GM23338 (cell line): ENCODE measurements at regions not wholly inside any gene's neighbourhood (a gene's known extent, or its start where the extent isn't known, plus 50 kb on each side); places are given as distances from the start of the nearest gene placed in this dataset.

ENCODE experiments used
- ATAC-seq: fragments of 200-7000 bp; cut with Tn5 transposase; 3 replicates; pipeline ENCODE4 v1.9.1; 2020
- DNase-seq: peaks from one replicate; pipeline ENCODE4 v3.0.0-alpha.2; 2015; ENCODE audit warnings: low spot score
- H2AFZ ChIP-seq: fragments of 200-600 bp; sonication (generic); 2 replicates; pipeline ENCODE4 v1.8.0; 2016; ENCODE audit warnings: antibody characterized with exemption, mild to moderate bottlenecking, moderate library complexity
- H3F3A ChIP-seq: fragments of 200-600 bp; sonication (generic); replicated peaks from 2 replicates; pipeline ENCODE4 v1.8.0; 2017; ENCODE audit warnings: antibody characterized with exemption, mixed run types, low read depth
- H3K27ac ChIP-seq: fragments of 200-600 bp; sonication (generic); 2 replicates; pipeline ENCODE4 v1.6.1; 2016; ENCODE audit warnings: low read depth
- H3K27me3 ChIP-seq: fragments of 200-600 bp; sonication (generic); 2 replicates; pipeline ENCODE4 v1.8.0; 2016; ENCODE audit warnings: mild to moderate bottlenecking, mixed run types, moderate library complexity; ENCODE audit not compliant: insufficient read depth
- H3K36me3 ChIP-seq: fragments of 200-600 bp; sonication (generic); 2 replicates; pipeline ENCODE4 v1.8.0; 2016; ENCODE audit warnings: mild to moderate bottlenecking; ENCODE audit not compliant: insufficient read depth
- H3K4me1 ChIP-seq: fragments of 200-600 bp; sonication (generic); 2 replicates; pipeline ENCODE4 v1.8.0; 2016; ENCODE audit warnings: mild to moderate bottlenecking, moderate library complexity; ENCODE audit not compliant: insufficient read depth
- H3K4me2 ChIP-seq: fragments of 200-600 bp; sonication (generic); 2 replicates; pipeline ENCODE4 v1.7.1; 2017; ENCODE audit warnings: mixed run types
- H3K4me3 ChIP-seq: fragments of 200-600 bp; sonication (generic); 2 replicates; pipeline ENCODE4 v1.6.1; 2016; ENCODE audit warnings: mixed run types
- H3K79me2 ChIP-seq: fragments of 200-600 bp; sonication (generic); replicated peaks from 2 replicates; pipeline ENCODE4 v1.8.0; 2017; ENCODE audit warnings: mild to moderate bottlenecking; ENCODE audit not compliant: insufficient read depth
- H3K9me2 ChIP-seq: fragments of 200-600 bp; sonication (generic); 2 replicates; pipeline ENCODE4 v1.8.0; 2017; ENCODE audit not compliant: insufficient read depth
- H4K20me1 ChIP-seq: fragments of 200-600 bp; sonication (generic); replicated peaks from 2 replicates; pipeline ENCODE4 v1.8.0; 2017; ENCODE audit warnings: mild to moderate bottlenecking; ENCODE audit not compliant: insufficient read depth
- H3K27ac Mint-ChIP-seq: 2 replicates; pipeline ENCODE4 v1.8.0; 2020; ENCODE audit warnings: inconsistent platforms, mild to moderate bottlenecking, moderate library complexity, mixed read lengths
- H3K27me3 Mint-ChIP-seq: 3 replicates; pipeline ENCODE4 v1.8.0; 2022; ENCODE audit warnings: low read depth, mild to moderate bottlenecking, moderate library complexity, mixed read lengths, inconsistent platforms; ENCODE audit not compliant: insufficient read depth, poor library complexity
- H3K36me3 Mint-ChIP-seq: 3 replicates; pipeline ENCODE4 v1.8.0; 2021; ENCODE audit warnings: low read depth, mild to moderate bottlenecking, inconsistent platforms, moderate library complexity, mixed read lengths
- H3K4me1 Mint-ChIP-seq: 3 replicates; pipeline ENCODE4 v1.8.0; 2020; ENCODE audit warnings: mild to moderate bottlenecking, inconsistent platforms, mixed read lengths
- H3K4me3 Mint-ChIP-seq: 3 replicates; pipeline ENCODE4 v1.8.0; 2021; ENCODE audit warnings: moderate library complexity, mild to moderate bottlenecking, inconsistent platforms, mixed read lengths
- H3K9me3 Mint-ChIP-seq: 3 replicates; pipeline ENCODE4 v1.8.0; 2020; ENCODE audit warnings: moderate library complexity, mild to moderate bottlenecking, inconsistent platforms, mixed read lengths
- CREB1 ChIP-seq: fragments of 250-450 bp; sonication (Bioruptor Pico); IDR thresholded peaks from 2 replicates; pipeline ENCODE4 v1.5.0; 2020; ENCODE audit warnings: low read depth, mild to moderate bottlenecking, moderate library complexity
- EZH2 ChIP-seq: fragments of 200-600 bp; sonication (generic); IDR thresholded peaks from one replicate; pipeline ENCODE4 v1.8.0; 2017; ENCODE audit warnings: antibody characterized with exemption, mild to moderate bottlenecking, low read depth; ENCODE audit not compliant: unreplicated experiment
- JUNB ChIP-seq: IDR thresholded peaks from one replicate; pipeline ENCODE4 v1.6.1; 2016; ENCODE audit warnings: antibody characterized with exemption; ENCODE audit not compliant: unreplicated experiment
- NANOG ChIP-seq: IDR thresholded peaks from 2 replicates; pipeline ENCODE4 v1.6.1; 2016; ENCODE audit warnings: antibody characterized with exemption, borderline replicate concordance
- ZNF114 ChIP-seq: fragments of 250-450 bp; sonication (Bioruptor Pico); IDR thresholded peaks from 2 replicates; pipeline ENCODE4 v1.5.0; 2020; ENCODE audit warnings: mild to moderate bottlenecking, moderate library complexity
- ZNF331 ChIP-seq: fragments of 250-450 bp; sonication (Bioruptor Pico); IDR thresholded peaks from 2 replicates; pipeline ENCODE4 v1.5.0; 2020; ENCODE audit warnings: low read depth, mild to moderate bottlenecking, moderate library complexity
- TF ChIP-seq, protein P1 (sequence below), 2 experiments: fragments of 200-600 bp in 1 of 2; sonication (generic) in 1 of 2; conservative IDR thresholded peaks; 2 replicates each; pipeline versions ENCODE4 v1.5.1 to v1.6.1; 2016 to 2017; ENCODE audit warnings: antibody characterized with exemption in 2 of 2, low read depth in 2 of 2, mild to moderate bottlenecking in 2 of 2, moderate library complexity in 1 of 2
- TF ChIP-seq, protein P2 (sequence below): IDR thresholded peaks from one replicate; pipeline ENCODE4 v1.6.1; 2018; ENCODE audit warnings: antibody characterized with exemption; ENCODE audit not compliant: unreplicated experiment

DNA sequence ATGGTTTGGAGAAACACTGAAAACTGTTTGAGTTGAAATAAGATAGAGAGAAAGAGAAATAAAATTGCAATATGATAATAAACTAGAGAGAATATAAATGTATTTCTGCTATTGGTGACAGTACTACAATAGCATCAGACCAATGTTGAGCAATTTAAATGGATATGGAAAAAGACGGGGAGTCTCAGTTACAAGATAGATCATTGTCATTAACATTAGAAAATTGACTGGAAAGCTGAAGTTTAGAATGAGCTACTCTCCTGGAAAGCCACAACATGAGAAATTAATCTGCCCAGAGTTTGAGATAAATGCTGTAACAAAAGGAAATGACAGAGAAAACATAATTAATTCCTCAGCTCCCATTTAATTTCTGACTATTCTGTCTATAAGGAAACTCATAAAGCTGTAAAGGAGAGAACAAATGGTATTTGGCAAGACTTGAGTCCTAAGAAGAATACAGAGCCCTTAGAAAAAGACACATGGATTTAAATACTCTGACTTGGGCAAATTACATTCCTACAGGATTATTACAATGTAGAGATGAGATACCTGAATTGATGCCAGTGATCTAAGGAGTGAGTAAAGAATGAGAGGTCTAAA is 624.5 kb upstream of the CHD1 start (continued):
- TF ChIP-seq NANOG (no peak), ZNF114 (CRISPR knock-in tag) (no peak), JUNB (no peak), ZNF331 (CRISPR knock-in tag) (no peak), EZH2 (no peak)
- TF ChIP-seq, protein P1, sequence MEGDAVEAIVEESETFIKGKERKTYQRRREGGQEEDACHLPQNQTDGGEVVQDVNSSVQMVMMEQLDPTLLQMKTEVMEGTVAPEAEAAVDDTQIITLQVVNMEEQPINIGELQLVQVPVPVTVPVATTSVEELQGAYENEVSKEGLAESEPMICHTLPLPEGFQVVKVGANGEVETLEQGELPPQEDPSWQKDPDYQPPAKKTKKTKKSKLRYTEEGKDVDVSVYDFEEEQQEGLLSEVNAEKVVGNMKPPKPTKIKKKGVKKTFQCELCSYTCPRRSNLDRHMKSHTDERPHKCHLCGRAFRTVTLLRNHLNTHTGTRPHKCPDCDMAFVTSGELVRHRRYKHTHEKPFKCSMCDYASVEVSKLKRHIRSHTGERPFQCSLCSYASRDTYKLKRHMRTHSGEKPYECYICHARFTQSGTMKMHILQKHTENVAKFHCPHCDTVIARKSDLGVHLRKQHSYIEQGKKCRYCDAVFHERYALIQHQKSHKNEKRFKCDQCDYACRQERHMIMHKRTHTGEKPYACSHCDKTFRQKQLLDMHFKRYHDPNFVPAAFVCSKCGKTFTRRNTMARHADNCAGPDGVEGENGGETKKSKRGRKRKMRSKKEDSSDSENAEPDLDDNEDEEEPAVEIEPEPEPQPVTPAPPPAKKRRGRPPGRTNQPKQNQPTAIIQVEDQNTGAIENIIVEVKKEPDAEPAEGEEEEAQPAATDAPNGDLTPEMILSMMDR (conservative IDR thresholded peaks at IDR 0.05; ENCODE audit: low read depth in 2 of 2): no peak

DNA sequence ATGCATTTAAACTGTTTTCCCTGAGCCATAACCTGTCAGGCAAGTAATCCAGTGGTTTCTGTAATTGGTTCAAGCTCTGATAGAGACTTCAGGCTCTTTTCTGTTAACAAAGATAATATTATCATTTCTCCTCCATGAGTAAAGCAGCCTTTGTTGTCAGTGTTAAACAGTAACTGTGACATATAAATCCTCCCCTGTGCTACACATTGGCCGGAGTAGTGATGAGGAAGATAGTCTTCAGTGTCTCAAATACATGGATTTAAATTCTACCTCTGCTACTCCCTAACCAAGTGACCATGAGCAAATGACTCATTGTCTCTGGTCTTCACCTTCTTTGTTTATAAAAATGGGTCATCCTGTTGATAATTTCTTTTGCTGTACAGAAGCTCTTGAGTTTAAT is 615.5 kb upstream of the CHD1 start:
- TF ChIP-seq CREB1 (CRISPR knock-in tag) (no peak), EZH2 (no peak)
- Histone ChIP-seq H3K79me2 (no peaks in the 10 kb centered on the region), H3K27ac (no peak overlapping the region), H3K27me3 (no peaks in the 10 kb centered on the region), H3K4me1 (no peaks in the 10 kb centered on the region), H3K9me2 (no peaks in the 10 kb centered on the region), H3K36me3 (no peaks in the 10 kb centered on the region), H4K20me1 (no peaks in the 10 kb centered on the region), H2AFZ (no peak overlapping the region), H3K4me3 (no peak overlapping the region), H3K4me2 (no peak overlapping the region), H3F3A (no peaks in the 10 kb centered on the region)
- H3K4me1 Mint-ChIP-seq: peaks cover 3% of the 10 kb centered on the region; the same call in 1 of the 3 replicates
- no peaks in the 10 kb centered on the region for H3K9me3 Mint-ChIP-seq
- H3K27me3 Mint-ChIP-seq: no peaks in the 10 kb centered on the region
- no peak overlapping the region for H3K4me3 Mint-ChIP-seq
- H3K36me3 Mint-ChIP-seq: no peaks in the 10 kb centered on the region
- H3K27ac Mint-ChIP-seq: no peak overlapping the region
- ATAC-seq (no peak), DNase-seq (no peak)

DNA sequence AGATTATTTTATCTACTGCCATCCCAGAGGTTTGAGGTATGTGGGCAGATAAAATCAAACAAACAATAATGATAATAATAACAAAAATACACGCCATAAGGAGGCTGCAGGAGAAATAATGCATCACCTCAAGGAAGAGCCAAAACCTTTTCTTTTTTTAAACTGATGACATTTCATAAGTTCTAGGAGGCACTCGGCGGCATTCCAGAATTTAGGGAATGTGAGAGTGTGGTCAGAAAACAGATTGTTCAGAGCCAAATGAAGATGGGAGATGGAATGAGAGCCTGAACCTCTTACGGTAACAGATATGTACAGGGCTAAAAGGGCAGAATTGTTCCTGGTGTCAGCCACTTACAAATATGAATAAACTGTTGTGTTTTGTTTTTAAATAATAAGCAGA is 615.0 kb upstream of the CHD1 start:
- Mint-ChIP-seq H3K27ac (no peak overlapping the region), H3K4me1 (peaks cover 3% of the 10 kb centered on the region; the same call in 1 of the 3 replicates), H3K9me3 (no peaks in the 10 kb centered on the region), H3K27me3 (no peaks in the 10 kb centered on the region), H3K36me3 (no peaks in the 10 kb centered on the region), H3K4me3 (no peak overlapping the region)
- no peaks in the 10 kb centered on the region for H3F3A ChIP-seq
- no peaks in the 10 kb centered on the region for H3K4me1 ChIP-seq
- H3K9me2 ChIP-seq: no peaks in the 10 kb centered on the region
- H3K27ac ChIP-seq: no peak overlapping the region
- H3K4me3 ChIP-seq: no peak overlapping the region
- no peaks in the 10 kb centered on the region for H3K27me3 ChIP-seq
- no peaks in the 10 kb centered on the region for H3K36me3 ChIP-seq
- H4K20me1 ChIP-seq: no peaks in the 10 kb centered on the region
- H3K4me2 ChIP-seq: no peak overlapping the region
- no peaks in the 10 kb centered on the region for H3K79me2 ChIP-seq
- DNase-seq (no peak), ATAC-seq (no peak)
- H2AFZ ChIP-seq: no peak overlapping the region
- TF ChIP-seq, protein P2, sequence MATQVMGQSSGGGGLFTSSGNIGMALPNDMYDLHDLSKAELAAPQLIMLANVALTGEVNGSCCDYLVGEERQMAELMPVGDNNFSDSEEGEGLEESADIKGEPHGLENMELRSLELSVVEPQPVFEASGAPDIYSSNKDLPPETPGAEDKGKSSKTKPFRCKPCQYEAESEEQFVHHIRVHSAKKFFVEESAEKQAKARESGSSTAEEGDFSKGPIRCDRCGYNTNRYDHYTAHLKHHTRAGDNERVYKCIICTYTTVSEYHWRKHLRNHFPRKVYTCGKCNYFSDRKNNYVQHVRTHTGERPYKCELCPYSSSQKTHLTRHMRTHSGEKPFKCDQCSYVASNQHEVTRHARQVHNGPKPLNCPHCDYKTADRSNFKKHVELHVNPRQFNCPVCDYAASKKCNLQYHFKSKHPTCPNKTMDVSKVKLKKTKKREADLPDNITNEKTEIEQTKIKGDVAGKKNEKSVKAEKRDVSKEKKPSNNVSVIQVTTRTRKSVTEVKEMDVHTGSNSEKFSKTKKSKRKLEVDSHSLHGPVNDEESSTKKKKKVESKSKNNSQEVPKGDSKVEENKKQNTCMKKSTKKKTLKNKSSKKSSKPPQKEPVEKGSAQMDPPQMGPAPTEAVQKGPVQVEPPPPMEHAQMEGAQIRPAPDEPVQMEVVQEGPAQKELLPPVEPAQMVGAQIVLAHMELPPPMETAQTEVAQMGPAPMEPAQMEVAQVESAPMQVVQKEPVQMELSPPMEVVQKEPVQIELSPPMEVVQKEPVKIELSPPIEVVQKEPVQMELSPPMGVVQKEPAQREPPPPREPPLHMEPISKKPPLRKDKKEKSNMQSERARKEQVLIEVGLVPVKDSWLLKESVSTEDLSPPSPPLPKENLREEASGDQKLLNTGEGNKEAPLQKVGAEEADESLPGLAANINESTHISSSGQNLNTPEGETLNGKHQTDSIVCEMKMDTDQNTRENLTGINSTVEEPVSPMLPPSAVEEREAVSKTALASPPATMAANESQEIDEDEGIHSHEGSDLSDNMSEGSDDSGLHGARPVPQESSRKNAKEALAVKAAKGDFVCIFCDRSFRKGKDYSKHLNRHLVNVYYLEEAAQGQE: no peak
- TF ChIP-seq, protein P1 (conservative IDR thresholded peaks at IDR 0.05; ENCODE audit: low read depth in 2 of 2): no peak
